PC-3 (cell line): ENCODE measurements at regions not wholly inside any gene's neighbourhood (a gene's known extent, or its start where the extent isn't known, plus 50 kb on each side); places are given as distances from the start of the nearest gene placed in this dataset.

Experiments used
- ATAC-seq: fragments of 200-7000 bp; cut with Tn5 transposase; 2 replicates; pipeline ENCODE4 v1.9.1; 2020; ENCODE audit warnings: mild to moderate bottlenecking, moderate library complexity
- BruUV-seq: library from RNA; stranded (reverse); fragments of 400-500 nt; replicated peaks from 2 replicates; lab custom pipeline; 2021; lab: Mats Ljungman, UMichigan
- CTCF ChIA-PET: fragments of 300-600 bp; sonication (Branson Sonifier 250); formaldehyde crosslinking; loops from one replicate; lab custom pipeline; 2022; ENCODE audit warnings: antibody characterized with exemption; lab: Charles Lee
- POLR2A ChIA-PET: fragments of 300-600 bp; sonication (Branson Sonifier 250); formaldehyde crosslinking; loops from one replicate; lab custom pipeline; 2022; ENCODE audit warnings: antibody characterized with exemption; ENCODE audit not compliant: unreplicated experiment; lab: Charles Lee
- DNase-seq: peaks from one replicate; pipeline ENCODE4 v3.0.0-alpha.2; 2015
- H2AFZ ChIP-seq: fragments of 300-600 bp; sonication (generic); 2 replicates; pipeline ENCODE4 v1.6.0; 2016; ENCODE audit warnings: antibody characterized with exemption, low read length
- H3F3A ChIP-seq: fragments of 300-600 bp; sonication (generic); one replicate; pipeline ENCODE4 v1.6.0; 2017; ENCODE audit warnings: antibody characterized with exemption, low read length, control low read depth, mild to moderate bottlenecking; ENCODE audit not compliant: unreplicated experiment
- H3K27ac ChIP-seq: fragments of 300-600 bp; sonication (generic); 2 replicates; pipeline ENCODE4 v1.5.1; 2016; ENCODE audit warnings: mild to moderate bottlenecking, low read length
- H3K27me3 ChIP-seq: fragments of 300-600 bp; sonication (generic); 2 replicates; pipeline ENCODE4 v1.6.1; 2016; ENCODE audit warnings: low read length, mixed read lengths
- H3K36me3 ChIP-seq: fragments of 300-600 bp; sonication (generic); 2 replicates; pipeline ENCODE4 v1.6.1; 2016; ENCODE audit warnings: low read depth, mixed run types, low read length, mixed read lengths
- H3K4me1 ChIP-seq: fragments of 300-600 bp; sonication (generic); 2 replicates; pipeline ENCODE4 v1.5.1; 2016; ENCODE audit warnings: low read length; ENCODE audit not compliant: insufficient read depth
- H3K4me2 ChIP-seq: fragments of 300-600 bp; sonication (generic); 2 replicates; pipeline ENCODE4 v1.6.0; 2016; ENCODE audit warnings: low read length
- H3K4me3 ChIP-seq: fragments of 300-600 bp; sonication (generic); 2 replicates; pipeline ENCODE4 v1.5.1; 2016; ENCODE audit warnings: mild to moderate bottlenecking, low read length, mixed read lengths
- H3K79me2 ChIP-seq: fragments of 300-600 bp; sonication (generic); 2 replicates; pipeline ENCODE4 v1.6.1; 2017; ENCODE audit warnings: low read length, mixed read lengths
- H3K9ac ChIP-seq: fragments of 300-600 bp; sonication (generic); 2 replicates; pipeline ENCODE4 v1.6.0; 2016; ENCODE audit warnings: mild to moderate bottlenecking, low read length
- H3K9me2 ChIP-seq: fragments of 300-600 bp; sonication (generic); replicated peaks from 2 replicates; pipeline ENCODE4 v1.6.1; 2016; ENCODE audit warnings: mixed run types, low read length, mixed read lengths
- H3K9me3 ChIP-seq: fragments of 300-600 bp; sonication (generic); 2 replicates; pipeline ENCODE4 v1.6.1; 2016; ENCODE audit warnings: low read length, mixed read lengths
- H4K20me1 ChIP-seq: fragments of 300-600 bp; sonication (generic); 2 replicates; pipeline ENCODE4 v1.6.1; 2016; ENCODE audit warnings: low read length, mixed read lengths
- EZH2 ChIP-seq: fragments of 300-600 bp; sonication (generic); IDR thresholded peaks from one replicate; pipeline ENCODE4 v1.6.1; 2017; ENCODE audit warnings: antibody characterized with exemption, mild to moderate bottlenecking, low read length; ENCODE audit not compliant: unreplicated experiment
- EZH2phosphoT487 ChIP-seq: fragments of 300-600 bp; sonication (generic); IDR thresholded peaks from 2 replicates; pipeline ENCODE4 v1.6.1; 2018; ENCODE audit warnings: mild to moderate bottlenecking, antibody characterized with exemption, low read length, borderline replicate concordance
- intact Hi-C: fragments of 100-400 bp; cut with micrococcal nuclease; formaldehyde crosslinking; loops from 2 replicates; pipeline ENCODE4 v1.9.0; 2023
- TF ChIP-seq, protein P1 (sequence below): fragments of 300-600 bp; sonication (generic); conservative IDR thresholded peaks from 2 replicates; pipeline ENCODE4 v1.5.1; 2017; ENCODE audit warnings: antibody characterized with exemption, low read depth, mild to moderate bottlenecking, low read length

DNA sequence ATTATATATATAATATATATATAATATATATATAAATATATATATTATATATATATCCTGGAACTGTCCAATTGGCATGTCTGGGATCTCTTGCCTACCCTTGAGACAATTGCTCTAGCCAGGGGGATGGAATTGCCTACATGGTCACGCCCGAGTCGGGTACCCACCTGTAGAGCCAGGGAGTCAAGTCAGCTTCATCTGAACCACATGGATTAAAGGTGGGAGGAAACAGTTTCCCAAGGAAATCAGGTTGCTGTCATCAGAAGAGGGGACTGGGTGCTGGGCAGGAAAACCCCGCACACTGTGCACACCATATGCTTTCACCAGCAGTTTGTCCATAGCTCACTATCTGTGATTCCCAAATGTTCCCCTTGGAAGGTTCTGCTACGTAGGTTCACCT lies 252.5 kb upstream of the NOX3 start:
- Histone ChIP-seq H3K27ac (no peak overlapping the region), H3F3A (no peaks in the 10 kb centered on the region), H2AFZ (no peak overlapping the region), H3K9ac (no peak overlapping the region), H3K4me2 (no peak overlapping the region), H4K20me1 (no peaks in the 10 kb centered on the region), H3K4me3 (no peak overlapping the region), H3K36me3 (no peaks in the 10 kb centered on the region), H3K9me3 (no peaks in the 10 kb centered on the region), H3K4me1 (no peaks in the 10 kb centered on the region), H3K79me2 (no peaks in the 10 kb centered on the region), H3K9me2 (no peaks in the 10 kb centered on the region), H3K27me3 (no peaks in the 10 kb centered on the region)
- no TSS peak for BruUV-seq
- ATAC-seq, result no peak
- ChIA-PET POLR2A (no interaction called here), CTCF (no interaction called here)
- DNase-seq, result no peak
- TF ChIP-seq EZH2phosphoT487 (no peak), EZH2 (no peak)
- TF ChIP-seq, protein P1, sequence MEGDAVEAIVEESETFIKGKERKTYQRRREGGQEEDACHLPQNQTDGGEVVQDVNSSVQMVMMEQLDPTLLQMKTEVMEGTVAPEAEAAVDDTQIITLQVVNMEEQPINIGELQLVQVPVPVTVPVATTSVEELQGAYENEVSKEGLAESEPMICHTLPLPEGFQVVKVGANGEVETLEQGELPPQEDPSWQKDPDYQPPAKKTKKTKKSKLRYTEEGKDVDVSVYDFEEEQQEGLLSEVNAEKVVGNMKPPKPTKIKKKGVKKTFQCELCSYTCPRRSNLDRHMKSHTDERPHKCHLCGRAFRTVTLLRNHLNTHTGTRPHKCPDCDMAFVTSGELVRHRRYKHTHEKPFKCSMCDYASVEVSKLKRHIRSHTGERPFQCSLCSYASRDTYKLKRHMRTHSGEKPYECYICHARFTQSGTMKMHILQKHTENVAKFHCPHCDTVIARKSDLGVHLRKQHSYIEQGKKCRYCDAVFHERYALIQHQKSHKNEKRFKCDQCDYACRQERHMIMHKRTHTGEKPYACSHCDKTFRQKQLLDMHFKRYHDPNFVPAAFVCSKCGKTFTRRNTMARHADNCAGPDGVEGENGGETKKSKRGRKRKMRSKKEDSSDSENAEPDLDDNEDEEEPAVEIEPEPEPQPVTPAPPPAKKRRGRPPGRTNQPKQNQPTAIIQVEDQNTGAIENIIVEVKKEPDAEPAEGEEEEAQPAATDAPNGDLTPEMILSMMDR, result no peak
- intact Hi-C loops, result no loop called here

DNA sequence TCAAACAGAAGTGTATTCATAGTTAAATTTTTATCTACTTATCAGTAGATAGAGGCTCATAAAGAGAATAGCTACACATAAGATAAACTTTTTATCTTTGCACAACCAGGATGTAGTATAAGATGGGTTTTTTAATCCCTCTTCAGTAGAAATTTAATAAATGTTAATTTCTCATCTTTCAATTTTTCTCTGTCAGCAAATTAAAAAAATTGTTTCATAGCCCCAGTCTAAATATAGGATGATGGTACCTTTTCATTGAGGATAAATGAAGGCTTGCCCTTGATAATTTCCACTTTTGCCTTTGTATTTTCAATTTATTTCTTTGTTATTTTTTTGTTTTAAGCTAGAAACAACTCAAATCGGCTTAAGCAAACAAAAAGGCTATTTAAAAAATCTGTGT lies 251.2 kb upstream of the NOX3 start:
- TF ChIP-seq EZH2phosphoT487 (no peak), EZH2 (no peak)
- TF ChIP-seq, protein P1, result no peak
- BruUV-seq, result no TSS peak
- DNase-seq, result no peak
- Histone ChIP-seq H3K36me3 (no peaks in the 10 kb centered on the region), H3F3A (no peaks in the 10 kb centered on the region), H3K27ac (no peak overlapping the region), H3K79me2 (no peaks in the 10 kb centered on the region), H2AFZ (no peak overlapping the region), H3K4me3 (no peak overlapping the region), H3K27me3 (no peaks in the 10 kb centered on the region), H4K20me1 (no peaks in the 10 kb centered on the region), H3K9ac (no peak overlapping the region), H3K9me3 (no peaks in the 10 kb centered on the region), H3K9me2 (no peaks in the 10 kb centered on the region), H3K4me2 (no peak overlapping the region), H3K4me1 (no peaks in the 10 kb centered on the region)
- intact Hi-C loops, result no loop called here
- ChIA-PET CTCF (no interaction called here), POLR2A (no interaction called here)
- no peak for ATAC-seq

DNA sequence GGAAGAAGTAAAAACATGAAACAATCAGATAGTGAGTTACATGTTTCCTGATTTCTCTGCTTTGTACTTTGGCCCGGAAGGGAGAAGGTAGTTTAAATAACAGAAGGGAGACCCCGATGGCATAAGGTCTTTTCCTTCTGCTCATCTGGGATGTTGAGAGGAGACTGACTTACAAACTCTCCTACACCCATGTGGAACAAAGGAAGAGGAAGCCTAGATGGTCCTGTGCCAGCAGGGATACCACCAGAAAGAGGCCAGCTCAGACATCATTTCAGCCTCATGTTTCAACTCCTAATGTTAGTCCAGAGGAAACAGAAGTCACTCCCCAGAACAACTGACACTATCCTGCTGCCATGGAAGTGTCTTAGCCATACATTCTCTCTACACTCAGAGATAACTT lies 250.7 kb upstream of the NOX3 start:
- no peaks in the 10 kb centered on the region for H3K27me3 ChIP-seq
- H3K4me1 ChIP-seq, result no peaks in the 10 kb centered on the region
- H2AFZ ChIP-seq, result no peak overlapping the region
- intact Hi-C loops, result no loop called here
- BruUV-seq, result no TSS peak
- CTCF ChIA-PET, result no interaction called here
- TF ChIP-seq EZH2phosphoT487, result no peak
- TF ChIP-seq EZH2, result no peak
- TF ChIP-seq, protein P1, result no peak
- H3K36me3 ChIP-seq, result no peaks in the 10 kb centered on the region
- DNase-seq, result no peak
- no peaks in the 10 kb centered on the region for H3K79me2 ChIP-seq
- no peak overlapping the region for H3K9ac ChIP-seq
- H3K4me2 ChIP-seq, result no peak overlapping the region
- ATAC-seq, result no peak
- no peak overlapping the region for H3K27ac ChIP-seq
- no peak overlapping the region for H3K4me3 ChIP-seq
- no peaks in the 10 kb centered on the region for H4K20me1 ChIP-seq
- H3F3A ChIP-seq, result no peaks in the 10 kb centered on the region
- H3K9me2 ChIP-seq, result no peaks in the 10 kb centered on the region
- POLR2A ChIA-PET, result no interaction called here
- no peaks in the 10 kb centered on the region for H3K9me3 ChIP-seq
